GM18505 (cell line): ENCODE measurements at regions not wholly inside any gene's neighbourhood (a gene's known extent, or its start where the extent isn't known, plus 50 kb on each side); places are given as distances from the start of the nearest gene placed in this dataset.

Experiments
- ATAC-seq: cut with Tn5 transposase; IDR thresholded peaks from one replicate; pipeline ENCODE4 v1.9.1; 2021; ENCODE audit not compliant: unreplicated experiment
- POLR2A ChIP-seq: IDR thresholded peaks from 4 replicates; pipeline ENCODE4 v1.6.1; 2011; ENCODE audit warnings: borderline replicate concordance; ENCODE audit not compliant: insufficient read depth, insufficient read length; ENCODE audit errors: extremely low read depth

GRCh38 chr14:96617635-96618034 lies 115.5 kb downstream of the PAPOLA start:
- ATAC-seq = no peak
- TF ChIP-seq POLR2A = no peak

- no peak for ATAC-seq
- TF ChIP-seq POLR2A = no peak
Observed at GRCh38 chr14:96622926-96623325, 120.7 kb downstream of the PAPOLA start.

- no peak for TF ChIP-seq POLR2A
- no peak for ATAC-seq
Observed at GRCh38 chr14:96623676-96624484, 121.7 kb downstream of the PAPOLA start.

GRCh38 chr14:96624661-96625425 lies 122.7 kb downstream of the PAPOLA start:
- ATAC-seq = no peak
- no peak for TF ChIP-seq POLR2A

- ATAC-seq = no peak
- TF ChIP-seq POLR2A = no peak
Observed at GRCh38 chr14:96625426-96625985, 123.3 kb downstream of the PAPOLA start.

GRCh38 chr14:96626121-96626768 lies 124.1 kb downstream of the PAPOLA start:
- no peak for ATAC-seq
- no peak for TF ChIP-seq POLR2A

GRCh38 chr14:96626916-96627315 lies 124.7 kb downstream of the PAPOLA start:
- no peak for TF ChIP-seq POLR2A
- ATAC-seq = no peak

GRCh38 chr14:96627386-96627785 lies 125.2 kb downstream of the PAPOLA start:
- no peak for TF ChIP-seq POLR2A
- ATAC-seq = no peak

GRCh38 chr14:96627811-96628775 lies 125.9 kb downstream of the PAPOLA start:
- TF ChIP-seq POLR2A = no peak
- no peak for ATAC-seq

GRCh38 chr14:96629082-96629481 lies 126.9 kb downstream of the PAPOLA start:
- no peak for TF ChIP-seq POLR2A
- ATAC-seq = no peak

- TF ChIP-seq POLR2A = no peak
- ATAC-seq = no peak
Observed at GRCh38 chr14:96629558-96630222, 127.5 kb downstream of the PAPOLA start.

- TF ChIP-seq POLR2A = no peak
- no peak for ATAC-seq
Observed at GRCh38 chr14:96630281-96630680, 128.1 kb downstream of the PAPOLA start.

- no peak for ATAC-seq
Observed at GRCh38 chr14:96631030-96631429, 128.8 kb downstream of the PAPOLA start.

More at GRCh38 chr14:96631030-96631429, 128.8 kb downstream of the PAPOLA start:
- no peak for TF ChIP-seq POLR2A
